DND-41 (cell line): ENCODE measurements at regions not wholly inside any gene's neighbourhood (a gene's known extent, or its start where the extent isn't known, plus 50 kb on each side); places are given as distances from the start of the nearest gene placed in this dataset.

Experiments used
- CTCF ChIP-seq: IDR thresholded peaks from 2 replicates; pipeline ENCODE4 v1.5.1; 2012; ENCODE audit warnings: borderline replicate concordance, low read length, moderate library complexity, mild to moderate bottlenecking; ENCODE audit not compliant: poor library complexity, severe bottlenecking; ENCODE audit errors: extremely low read depth
- EZH2 ChIP-seq: IDR thresholded peaks from 3 replicates; pipeline ENCODE4 v1.6.1; 2012; ENCODE audit warnings: borderline replicate concordance, low read depth, mild to moderate bottlenecking, moderate library complexity, low read length, inconsistent platforms; ENCODE audit not compliant: severe bottlenecking

GRCh38 chr5:9780501-9780900 lies 150.3 kb upstream of the TAS2R1 start:
- TF ChIP-seq CTCF = no peak
- TF ChIP-seq EZH2 = no peak
